ENCODE measurements at regions not wholly inside any gene's neighbourhood (a gene's known extent, or its start where the extent isn't known, plus 50 kb on each side); places are given as distances from the start of the nearest gene placed in this dataset.
A peak's percentile ranks its signal among the peaks of the same experiment; 100 is the strongest.

DNA sequence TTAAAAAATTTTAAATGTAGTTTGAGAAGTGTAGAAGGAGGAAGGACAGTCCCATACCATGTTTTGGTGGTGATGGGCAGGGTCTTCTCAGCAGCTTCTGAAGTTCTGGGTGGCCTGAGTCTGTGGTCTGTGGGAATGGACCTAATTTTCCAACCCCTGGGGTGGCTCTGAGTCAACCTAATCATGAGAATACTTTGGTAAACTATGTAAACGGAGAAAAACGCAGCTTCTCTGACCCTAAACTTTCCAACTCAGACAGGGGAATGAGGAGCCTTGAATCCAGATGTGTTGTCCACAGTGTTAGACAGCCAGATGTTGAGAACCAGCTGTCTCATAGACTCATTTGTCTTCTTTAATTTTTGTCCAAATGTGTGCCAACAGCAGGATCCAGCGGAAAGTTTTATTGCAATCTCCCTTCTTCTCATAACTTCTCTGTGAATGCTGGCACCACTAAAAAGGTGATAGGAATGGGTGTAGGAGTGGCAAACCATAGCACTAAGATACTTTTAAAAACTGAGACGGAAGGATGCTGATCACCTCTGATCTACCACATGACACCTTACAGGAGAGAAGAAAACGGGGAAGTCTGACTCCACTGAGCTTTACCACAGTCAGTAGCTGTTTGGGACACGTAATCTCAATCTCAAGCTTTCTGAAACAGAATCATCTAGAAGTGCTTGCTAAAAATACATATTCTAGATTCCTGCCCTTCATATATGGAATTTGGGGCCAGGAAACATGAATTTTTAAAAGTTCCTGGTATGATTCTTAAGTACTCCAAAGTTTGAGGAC lies 90.5 kb upstream of the PHYHIPL start:
- intact Hi-C loops (cut with DNase I; ENCODE audit: low total_unique reads) = no loop called here
- TF ChIP-seq, protein P1, sequence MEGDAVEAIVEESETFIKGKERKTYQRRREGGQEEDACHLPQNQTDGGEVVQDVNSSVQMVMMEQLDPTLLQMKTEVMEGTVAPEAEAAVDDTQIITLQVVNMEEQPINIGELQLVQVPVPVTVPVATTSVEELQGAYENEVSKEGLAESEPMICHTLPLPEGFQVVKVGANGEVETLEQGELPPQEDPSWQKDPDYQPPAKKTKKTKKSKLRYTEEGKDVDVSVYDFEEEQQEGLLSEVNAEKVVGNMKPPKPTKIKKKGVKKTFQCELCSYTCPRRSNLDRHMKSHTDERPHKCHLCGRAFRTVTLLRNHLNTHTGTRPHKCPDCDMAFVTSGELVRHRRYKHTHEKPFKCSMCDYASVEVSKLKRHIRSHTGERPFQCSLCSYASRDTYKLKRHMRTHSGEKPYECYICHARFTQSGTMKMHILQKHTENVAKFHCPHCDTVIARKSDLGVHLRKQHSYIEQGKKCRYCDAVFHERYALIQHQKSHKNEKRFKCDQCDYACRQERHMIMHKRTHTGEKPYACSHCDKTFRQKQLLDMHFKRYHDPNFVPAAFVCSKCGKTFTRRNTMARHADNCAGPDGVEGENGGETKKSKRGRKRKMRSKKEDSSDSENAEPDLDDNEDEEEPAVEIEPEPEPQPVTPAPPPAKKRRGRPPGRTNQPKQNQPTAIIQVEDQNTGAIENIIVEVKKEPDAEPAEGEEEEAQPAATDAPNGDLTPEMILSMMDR (IDR thresholded peaks at IDR 0.05) = no peak
- no peaks in the 10 kb centered on the region for H3K27me3 ChIP-seq
- H3K9me3 ChIP-seq = no peaks in the 10 kb centered on the region
- H3K27ac ChIP-seq = no peak overlapping the region
- DNase-seq = no peak
- H3K4me1 ChIP-seq = peaks cover 0 to 46% (median 10%) of the 10 kb centered on the region in 4 donors
- no peaks in the 10 kb centered on the region for H3K36me3 ChIP-seq
- no peak overlapping the region for H3K4me3 ChIP-seq

DNA sequence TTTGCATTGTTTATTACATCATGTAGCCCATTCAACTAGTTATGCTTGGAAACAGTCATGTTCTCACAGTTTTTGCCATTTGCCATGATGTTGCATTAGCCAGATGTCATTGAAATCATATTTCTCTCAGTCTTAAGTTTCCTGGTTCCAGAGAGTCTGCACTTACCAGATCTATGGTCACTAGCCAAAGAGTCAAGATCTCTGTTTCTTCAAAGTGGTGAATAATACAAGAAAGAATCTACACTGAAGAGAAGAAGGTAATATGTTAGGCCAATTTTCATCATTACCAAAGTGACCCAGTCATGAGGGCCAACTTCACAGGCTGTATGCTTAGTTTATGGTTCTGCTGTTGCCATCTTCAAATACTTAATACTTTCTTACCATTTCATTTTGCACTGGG lies 89.0 kb upstream of the PHYHIPL start:
- peak overlapping the region in 1 of 2 donors; percentile 39 for H3K27ac ChIP-seq
- intact Hi-C loops (cut with DNase I; ENCODE audit: low total_unique reads) = no loop called here

DNA sequence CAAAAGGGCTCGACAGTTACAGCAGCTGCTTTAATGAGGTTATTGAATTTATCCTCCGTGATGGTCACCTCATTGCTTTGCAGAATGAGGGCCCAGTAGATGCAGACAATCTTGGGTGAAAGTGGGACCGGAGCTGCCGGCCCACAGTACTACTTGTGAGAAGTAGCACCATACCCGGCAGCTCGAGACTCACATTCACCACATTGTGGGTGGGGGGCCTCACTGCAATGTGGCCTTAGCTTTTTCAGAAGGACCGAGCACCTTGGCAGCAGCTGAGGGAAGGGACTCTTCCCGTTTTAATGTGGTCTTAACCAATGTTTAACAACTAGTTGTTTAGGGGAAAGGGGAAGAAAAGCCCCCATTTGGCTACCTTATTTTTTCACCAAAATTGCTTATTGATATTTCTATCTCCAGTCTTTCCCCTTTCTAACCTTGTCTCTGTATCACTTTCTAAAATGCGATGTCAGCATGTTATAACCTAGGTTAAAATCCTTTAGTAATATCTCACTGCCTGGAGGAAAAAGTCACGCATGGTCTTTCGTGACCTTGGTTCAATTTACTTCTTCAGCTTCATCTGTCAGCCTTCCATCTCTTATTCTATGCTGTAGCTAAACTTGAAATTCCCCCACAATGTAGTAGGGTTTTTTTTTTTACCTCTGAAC lies 87.4 kb upstream of the PHYHIPL start:
- H3K9me3 ChIP-seq = no peaks in the 10 kb centered on the region
- no peak overlapping the region for H3K4me3 ChIP-seq
- H3K27me3 ChIP-seq = no peaks in the 10 kb centered on the region
- no peaks in the 10 kb centered on the region for H3K36me3 ChIP-seq
- intact Hi-C loops (cut with DNase I; ENCODE audit: low total_unique reads) = no loop called here
- DNase-seq = peak in 1 of 2 donors; percentile 47
- H3K4me1 ChIP-seq = peaks cover 0 to 54% (median 22%) of the 10 kb centered on the region in 4 donors
- H3K27ac ChIP-seq = no peak overlapping the region
- TF ChIP-seq, protein P1 (IDR thresholded peaks at IDR 0.05) = no peak

More for the DNA sequence above, 89.0 kb upstream of the PHYHIPL start:
- Histone ChIP-seq H3K36me3 (no peaks in the 10 kb centered on the region), H3K27me3 (no peaks in the 10 kb centered on the region), H3K9me3 (no peaks in the 10 kb centered on the region), H3K4me3 (no peak overlapping the region), H3K4me1 (peaks cover 0 to 46% (median 14%) of the 10 kb centered on the region in 4 donors)
- no peak for DNase-seq
- TF ChIP-seq, protein P1 (IDR thresholded peaks at IDR 0.05) = no peak

DNA sequence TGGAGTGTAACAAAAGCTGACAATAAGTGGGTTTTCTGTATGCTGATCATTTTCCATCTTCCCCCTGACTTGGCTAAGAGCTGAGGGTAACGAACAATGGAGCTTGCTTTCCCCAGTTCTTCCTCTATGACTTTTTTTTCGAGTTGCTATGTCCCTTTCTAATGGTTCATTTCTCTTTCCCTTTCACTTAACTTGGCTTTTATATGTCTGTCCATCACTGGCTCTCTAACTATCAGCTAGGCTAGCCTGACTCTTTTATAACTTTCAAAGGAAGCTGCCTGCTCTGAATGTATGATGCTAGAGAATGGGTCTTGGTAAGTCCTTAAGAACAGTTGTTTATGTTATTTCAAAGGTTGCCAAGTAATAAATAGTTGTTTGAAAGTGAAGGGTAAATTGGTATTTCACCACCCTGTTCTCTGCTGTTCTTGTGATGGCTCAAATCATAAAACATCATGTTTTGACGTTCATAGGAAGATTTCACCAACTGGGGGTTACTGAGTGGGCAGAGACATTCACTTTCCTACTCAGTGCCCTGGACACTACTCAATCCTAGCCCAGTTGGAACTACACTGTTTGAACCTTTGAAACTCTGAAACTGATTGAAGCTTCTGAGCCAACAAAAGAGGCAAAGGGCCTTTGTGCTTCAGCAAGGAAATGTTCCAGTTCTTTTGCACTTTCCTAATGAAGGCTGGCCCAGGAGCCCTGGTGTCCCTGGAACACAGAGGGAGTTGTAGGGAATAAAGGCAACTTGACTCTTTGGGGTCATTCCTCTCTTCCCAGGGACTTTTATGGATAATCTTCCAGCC lies 85.4 kb upstream of the PHYHIPL start:
- Histone ChIP-seq H3K27me3 (no peaks in the 10 kb centered on the region), H3K27ac (peak overlapping the region; percentile 57 to 61), H3K9me3 (no peaks in the 10 kb centered on the region), H3K36me3 (no peaks in the 10 kb centered on the region), H3K4me3 (no peak overlapping the region), H3K4me1 (peaks cover 0 to 45% (median 22%) of the 10 kb centered on the region in 4 donors)
- DNase-seq = no peak
- TF ChIP-seq, protein P1 (IDR thresholded peaks at IDR 0.05) = no peak
- intact Hi-C loops (cut with DNase I; ENCODE audit: low total_unique reads) = no loop called here

DNA sequence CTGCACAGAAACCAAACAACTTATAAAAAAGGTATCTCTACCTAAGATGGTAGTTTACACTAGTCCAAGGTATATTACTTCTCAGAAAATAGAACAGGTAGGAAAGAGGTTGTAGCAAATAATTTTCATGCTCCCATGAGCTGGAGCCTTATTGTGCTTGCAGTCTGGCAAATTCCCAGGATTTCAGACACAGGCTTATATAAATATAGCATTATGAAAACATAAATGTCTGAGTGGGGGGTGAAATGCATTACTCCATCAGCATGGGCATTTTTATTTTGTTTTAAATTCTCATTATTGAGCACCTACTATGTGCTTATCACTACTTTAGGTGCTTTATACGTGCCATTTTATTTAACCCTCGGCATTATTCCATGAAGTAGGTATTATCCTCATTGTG lies 83.0 kb upstream of the PHYHIPL start:
- Histone ChIP-seq H3K27me3 (no peaks in the 10 kb centered on the region), H3K27ac (peak overlapping the region; percentile 57 to 71), H3K36me3 (no peaks in the 10 kb centered on the region), H3K9me3 (no peaks in the 10 kb centered on the region), H3K4me1 (peaks cover 0 to 43% (median 22%) of the 10 kb centered on the region in 4 donors), H3K4me3 (no peak overlapping the region)
- intact Hi-C loops (cut with DNase I; ENCODE audit: low total_unique reads) = no loop called here
- no peak for DNase-seq
- TF ChIP-seq, protein P1 (IDR thresholded peaks at IDR 0.05) = no peak

All from tibial artery (tissue), 4 donors.